Stimulated activated naive B cell treated with anti-CD40 and anti-IgM and Interleukin-4, amounts not matched to agents 10 μg/mL and 1 μg/mL and 100 μg/mL, for 72 hours (primary cell): ENCODE measurements at regions not wholly inside any gene's neighbourhood (a gene's known extent, or its start where the extent isn't known, plus 50 kb on each side); places are given as distances from the start of the nearest gene placed in this dataset.

Source experiments
- ATAC-seq, 2 donors: fragments of 150-1000 bp; cut with Tn5 transposase; replicated peaks; 2 replicates each; pipeline ENCODE4 v1.10.0; 2021; ENCODE audit warnings: moderate library complexity in 1 of 2
- DNase-seq: peaks from one replicate; pipeline ENCODE4 v3.0.0; 2021
- H3K27ac Mint-ChIP-seq: one replicate; pipeline ENCODE4 v1.8.0; 2022; ENCODE audit warnings: mild to moderate bottlenecking, mixed read lengths
- H3K27me3 Mint-ChIP-seq, 2 donors: one replicate each; pipeline ENCODE4 v1.8.0; 2022; ENCODE audit warnings: mixed read lengths in 2 of 2
- H3K36me3 Mint-ChIP-seq, 2 donors: one replicate each; pipeline ENCODE4 v1.8.0; 2022; ENCODE audit warnings: mixed read lengths in 2 of 2, mild to moderate bottlenecking in 1 of 2
- H3K4me1 Mint-ChIP-seq, 2 donors: one replicate each; pipeline ENCODE4 v1.8.0; 2022; ENCODE audit warnings: mixed read lengths in 2 of 2, mild to moderate bottlenecking in 1 of 2
- H3K4me3 Mint-ChIP-seq, 2 donors: one replicate each; pipeline ENCODE4 v1.8.0; 2022; ENCODE audit warnings: mild to moderate bottlenecking in 2 of 2, mixed read lengths in 2 of 2, moderate library complexity in 1 of 2
- H3K9me3 Mint-ChIP-seq, 2 donors: one replicate each; pipeline ENCODE4 v1.8.0; 2022; ENCODE audit warnings: mixed read lengths in 2 of 2, mild to moderate bottlenecking in 1 of 2

DNA sequence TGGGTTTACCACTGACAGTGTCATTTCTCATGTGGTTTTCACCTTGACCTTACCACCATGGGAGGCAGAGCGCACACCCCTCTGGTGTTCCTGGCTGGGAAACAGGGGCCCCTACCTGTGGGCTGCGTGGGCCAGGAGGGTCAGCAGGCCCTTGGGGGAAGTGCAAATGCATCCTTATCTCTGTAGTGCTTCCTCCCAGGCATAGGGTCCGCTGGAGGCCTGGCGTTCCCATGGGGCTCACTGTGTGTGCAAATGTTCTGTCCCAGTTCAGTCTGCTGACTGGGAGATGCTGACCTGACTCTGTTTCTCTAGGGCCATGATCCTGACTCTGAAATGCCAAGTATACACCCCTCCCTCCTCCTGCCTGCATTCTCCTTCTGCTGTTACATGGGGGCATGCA is 81.3 kb downstream of the SLC25A47 start:
- Mint-ChIP-seq H3K4me1 (peaks cover 20 to 31% of the 10 kb centered on the region in 2 donors), H3K27ac (no peak overlapping the region), H3K36me3 (peaks cover 0 to 12% of the 10 kb centered on the region in 2 donors), H3K9me3 (no peaks in the 10 kb centered on the region), H3K27me3 (no peaks in the 10 kb centered on the region), H3K4me3 (no peak overlapping the region)
- DNase-seq (no peak), ATAC-seq (no peak)

GRCh38 chr14:100405760-100406455 is 82.8 kb downstream of the SLC25A47 start:
- peaks cover 20 to 24% of the 10 kb centered on the region in 2 donors for H3K4me1 Mint-ChIP-seq
- DNase-seq (no peak), ATAC-seq (no peak)
- no peak overlapping the region for H3K27ac Mint-ChIP-seq
- no peaks in the 10 kb centered on the region for H3K9me3 Mint-ChIP-seq
- H3K36me3 Mint-ChIP-seq, result peaks cover 0 to 8% of the 10 kb centered on the region in 2 donors
- no peaks in the 10 kb centered on the region for H3K27me3 Mint-ChIP-seq
- H3K4me3 Mint-ChIP-seq, result no peak overlapping the region

DNA sequence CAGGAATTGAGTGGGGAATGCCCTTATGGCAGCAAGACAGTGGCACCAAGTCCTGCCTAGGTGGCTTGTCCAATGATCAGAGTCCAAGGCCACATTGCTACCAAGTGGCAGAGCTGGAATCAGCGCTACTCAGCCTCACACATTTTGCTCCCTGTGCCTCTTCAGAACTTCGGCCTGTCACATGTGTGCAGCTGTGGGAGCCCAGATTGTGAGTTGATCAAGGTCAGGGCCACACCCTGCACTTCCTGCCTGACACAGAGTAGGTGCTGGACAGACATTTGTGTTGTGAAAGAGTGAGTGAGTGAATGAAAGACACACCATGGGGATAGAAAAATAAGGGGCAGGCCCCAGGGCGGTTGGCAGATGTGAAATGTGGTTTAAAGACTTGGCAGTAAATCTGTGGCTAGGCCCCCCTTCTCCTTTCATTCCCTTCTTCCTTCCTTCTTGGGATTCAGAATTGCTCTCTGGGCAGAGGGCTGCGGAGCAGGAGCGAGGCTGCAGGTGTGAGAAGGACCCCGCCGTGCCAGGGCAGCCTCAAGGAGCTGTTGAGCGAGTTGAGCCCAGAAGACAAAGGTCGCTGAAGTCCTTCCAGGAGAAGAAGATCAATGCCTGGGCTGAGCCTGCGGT is 83.5 kb downstream of the SLC25A47 start:
- no peak overlapping the region for H3K4me3 Mint-ChIP-seq
- peaks cover 0 to 4% of the 10 kb centered on the region in 2 donors for H3K36me3 Mint-ChIP-seq
- no peak for DNase-seq
- peaks cover 20 to 24% of the 10 kb centered on the region in 2 donors for H3K4me1 Mint-ChIP-seq
- no peaks in the 10 kb centered on the region for H3K9me3 Mint-ChIP-seq
- no peak overlapping the region for H3K27ac Mint-ChIP-seq
- H3K27me3 Mint-ChIP-seq, result no peaks in the 10 kb centered on the region
- peak in 1 of 2 donors; percentile 55 for ATAC-seq

GRCh38 chr14:100407376-100408102 is 84.4 kb downstream of the SLC25A47 start:
- no peaks in the 10 kb centered on the region for H3K9me3 Mint-ChIP-seq

DNA sequence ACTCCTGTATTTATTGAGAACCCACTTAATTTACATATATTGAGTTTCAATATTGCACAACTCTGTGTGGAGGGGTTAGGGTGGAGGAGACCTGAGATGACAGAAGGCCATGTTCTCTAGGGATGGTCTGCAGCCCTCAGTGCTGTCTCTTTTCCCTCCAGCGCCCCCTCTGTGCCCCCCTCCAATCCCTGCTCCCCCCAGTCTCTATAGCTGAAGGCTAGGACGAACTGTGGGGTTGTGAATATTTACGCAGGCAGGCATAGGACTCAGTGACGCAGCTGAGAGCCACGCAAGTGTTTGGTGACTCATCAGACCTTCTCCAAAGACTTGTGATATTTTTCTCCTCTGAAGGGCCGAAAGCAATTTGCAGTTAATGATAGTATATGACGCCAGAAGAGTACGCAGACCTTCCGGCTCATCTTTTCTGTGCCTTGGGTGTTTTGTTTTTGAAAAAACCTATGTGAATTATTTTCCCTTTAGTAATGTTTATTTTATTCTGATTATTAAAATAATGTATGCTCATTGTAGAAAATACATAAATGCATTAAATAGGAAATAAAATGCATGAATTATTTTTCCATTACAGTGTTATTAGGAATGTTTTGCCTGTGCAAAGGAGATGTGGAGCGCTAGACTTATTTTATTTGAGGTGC is 85.3 kb downstream of the SLC25A47 start:
- no peak overlapping the region for H3K4me3 Mint-ChIP-seq
- H3K27me3 Mint-ChIP-seq, result no peaks in the 10 kb centered on the region
- no peak overlapping the region for H3K27ac Mint-ChIP-seq
- peaks cover 20 to 24% of the 10 kb centered on the region in 2 donors for H3K4me1 Mint-ChIP-seq
- no peak for ATAC-seq
- no peaks in the 10 kb centered on the region for H3K9me3 Mint-ChIP-seq
- peaks cover 0 to 9% of the 10 kb centered on the region in 2 donors for H3K36me3 Mint-ChIP-seq
- no peak for DNase-seq

More at GRCh38 chr14:100407376-100408102, 84.4 kb downstream of the SLC25A47 start:
- H3K27me3 Mint-ChIP-seq, result no peaks in the 10 kb centered on the region
- no peak overlapping the region for H3K27ac Mint-ChIP-seq
- DNase-seq (no peak), ATAC-seq (no peak)
- peaks cover 0 to 8% of the 10 kb centered on the region in 2 donors for H3K36me3 Mint-ChIP-seq
- peaks cover 20 to 24% of the 10 kb centered on the region in 2 donors for H3K4me1 Mint-ChIP-seq
- no peak overlapping the region for H3K4me3 Mint-ChIP-seq

DNA sequence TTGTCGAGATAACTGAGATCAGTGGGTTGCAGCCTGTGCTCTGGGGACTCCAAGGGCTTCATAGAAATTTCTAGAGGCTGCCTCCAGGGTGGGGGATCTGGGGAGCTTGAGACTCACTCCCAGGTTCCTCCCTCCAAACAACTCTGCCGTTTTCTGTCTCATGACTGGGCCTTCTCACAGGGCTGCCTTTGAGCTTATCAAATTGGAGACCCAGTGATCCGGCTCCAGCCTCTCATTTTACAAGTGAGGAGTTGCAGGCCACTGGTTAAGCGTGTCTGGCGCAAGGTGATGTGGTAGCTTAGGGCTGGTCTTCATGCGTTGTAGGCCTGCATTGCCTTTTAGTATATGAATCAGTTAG is 85.8 kb downstream of the SLC25A47 start:
- no peak for ATAC-seq
- H3K27me3 Mint-ChIP-seq, result no peaks in the 10 kb centered on the region
- peaks cover 0 to 9% of the 10 kb centered on the region in 2 donors for H3K36me3 Mint-ChIP-seq
- H3K27ac Mint-ChIP-seq, result no peak overlapping the region
- no peaks in the 10 kb centered on the region for H3K9me3 Mint-ChIP-seq
- no peak for DNase-seq
- peaks cover 20 to 24% of the 10 kb centered on the region in 2 donors for H3K4me1 Mint-ChIP-seq
- H3K4me3 Mint-ChIP-seq, result no peak overlapping the region

DNA sequence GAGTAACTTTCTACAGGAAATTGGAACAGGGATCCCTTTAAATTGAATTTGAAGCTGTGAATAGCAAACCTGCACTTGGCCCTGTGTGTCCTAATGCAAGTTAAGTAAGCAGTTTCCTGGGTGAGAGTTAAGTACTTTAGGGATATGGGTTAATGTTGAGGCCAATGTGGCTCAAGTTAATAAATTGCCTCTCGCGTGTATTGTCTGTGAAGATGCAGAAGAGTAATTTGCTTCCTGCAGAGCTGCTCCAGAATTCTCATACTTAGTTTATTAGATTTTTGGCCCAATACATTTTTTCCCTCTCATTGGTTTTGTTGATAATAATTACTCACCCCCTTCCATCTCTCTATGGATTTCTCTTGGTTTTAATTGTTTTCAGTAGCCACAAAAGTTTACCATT is 86.5 kb downstream of the SLC25A47 start:
- ATAC-seq (no peak), DNase-seq (no peak)
- peaks cover 0 to 7% of the 10 kb centered on the region in 2 donors for H3K36me3 Mint-ChIP-seq
- H3K9me3 Mint-ChIP-seq, result no peaks in the 10 kb centered on the region
- H3K4me3 Mint-ChIP-seq, result no peak overlapping the region
- peaks cover 17 to 21% of the 10 kb centered on the region in 2 donors for H3K4me1 Mint-ChIP-seq
- H3K27me3 Mint-ChIP-seq, result no peaks in the 10 kb centered on the region
- no peak overlapping the region for H3K27ac Mint-ChIP-seq

- H3K4me1 Mint-ChIP-seq, result peaks cover 17 to 19% of the 10 kb centered on the region in 2 donors
- H3K27ac Mint-ChIP-seq, result no peak overlapping the region
- no peaks in the 10 kb centered on the region for H3K9me3 Mint-ChIP-seq
- no peaks in the 10 kb centered on the region for H3K27me3 Mint-ChIP-seq
- DNase-seq (no peak), ATAC-seq (no peak)
- H3K4me3 Mint-ChIP-seq, result no peak overlapping the region
- peaks cover 0 to 5% of the 10 kb centered on the region in 2 donors for H3K36me3 Mint-ChIP-seq
These were observed 87.0 kb downstream of the SLC25A47 start for GRCh38 chr14:100410056-100410565.

GRCh38 chr14:100413699-100414098 is 90.6 kb downstream of the SLC25A47 start:
- Mint-ChIP-seq H3K9me3 (no peaks in the 10 kb centered on the region), H3K27me3 (no peaks in the 10 kb centered on the region), H3K27ac (no peak overlapping the region), H3K4me3 (no peak overlapping the region), H3K36me3 (peaks cover 0 to 5% of the 10 kb centered on the region in 2 donors), H3K4me1 (peaks cover 0 to 3% of the 10 kb centered on the region in 2 donors)
- DNase-seq (no peak), ATAC-seq (no peak)

DNA sequence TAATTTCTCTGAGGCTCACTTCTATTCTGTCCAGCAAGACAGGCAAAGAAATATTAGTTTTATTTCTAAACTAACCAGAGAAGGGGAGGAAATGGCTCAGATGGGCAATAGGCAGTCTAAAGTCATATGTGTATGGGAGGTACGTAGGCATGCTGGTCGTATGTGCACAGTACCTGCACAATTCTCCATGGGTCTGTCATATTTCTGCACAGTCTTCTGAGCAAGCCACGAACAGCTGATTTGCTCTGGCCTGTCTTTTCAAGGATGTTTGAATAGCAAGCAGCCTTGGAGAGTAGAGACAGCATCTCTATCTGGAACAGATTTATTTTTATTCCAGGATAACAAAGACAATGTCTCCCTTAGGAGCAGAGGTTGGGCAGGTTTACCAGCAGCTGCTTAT is 92.1 kb downstream of the SLC25A47 start:
- Mint-ChIP-seq H3K4me3 (no peak overlapping the region), H3K4me1 (peaks cover 5 to 7% of the 10 kb centered on the region in 2 donors), H3K9me3 (peaks cover 0 to 2% of the 10 kb centered on the region in 2 donors), H3K36me3 (peaks cover 2 to 9% of the 10 kb centered on the region in 2 donors), H3K27ac (no peak overlapping the region), H3K27me3 (no peaks in the 10 kb centered on the region)
- ATAC-seq, result no peak
- no peak for DNase-seq

DNA sequence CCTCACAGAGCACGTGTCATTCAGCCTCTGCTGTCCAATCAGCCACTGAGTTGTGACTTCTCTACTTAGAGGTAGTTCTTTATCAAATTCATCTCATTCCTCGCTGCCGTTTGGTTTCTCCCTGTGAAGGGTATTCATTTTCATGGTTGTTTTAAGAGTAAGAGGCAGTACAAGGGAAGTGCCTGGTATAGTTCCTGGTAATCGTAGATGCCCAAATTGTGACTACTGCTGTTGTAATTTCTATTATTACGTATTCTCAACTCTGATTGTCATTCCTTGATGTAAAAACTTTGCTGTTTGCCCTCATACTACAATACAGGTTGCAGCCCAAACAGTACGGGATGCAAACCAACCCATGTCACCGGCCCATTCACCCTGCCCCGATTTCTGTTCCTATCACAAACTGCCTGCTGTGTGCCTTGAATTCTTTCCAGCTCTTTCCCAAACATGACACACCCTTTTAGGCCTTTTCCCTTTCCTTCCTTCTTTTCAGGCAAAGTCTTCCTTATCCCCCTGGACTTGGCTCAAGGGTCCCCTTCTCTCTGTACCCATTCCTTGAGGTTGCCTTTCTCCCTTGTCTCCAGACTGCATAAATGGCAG is 93.0 kb downstream of the SLC25A47 start:
- Mint-ChIP-seq H3K4me1 (peaks cover 8 to 9% of the 10 kb centered on the region in 2 donors), H3K27ac (no peak overlapping the region), H3K36me3 (peaks cover 2 to 9% of the 10 kb centered on the region in 2 donors), H3K27me3 (no peaks in the 10 kb centered on the region), H3K9me3 (peaks cover 0 to 2% of the 10 kb centered on the region in 2 donors), H3K4me3 (no peak overlapping the region)
- ATAC-seq (no peak), DNase-seq (no peak)

GRCh38 chr14:100416921-100417860 is 94.1 kb downstream of the SLC25A47 start:
- H3K9me3 Mint-ChIP-seq, result peaks cover 0 to 2% of the 10 kb centered on the region in 2 donors
- no peak overlapping the region for H3K4me3 Mint-ChIP-seq
- no peak for DNase-seq
- H3K36me3 Mint-ChIP-seq, result peaks cover 2 to 8% of the 10 kb centered on the region in 2 donors
- ATAC-seq, result no peak
- H3K27me3 Mint-ChIP-seq, result no peaks in the 10 kb centered on the region
- H3K27ac Mint-ChIP-seq, result no peak overlapping the region
- H3K4me1 Mint-ChIP-seq, result peaks cover 8 to 9% of the 10 kb centered on the region in 2 donors

- Mint-ChIP-seq H3K4me1 (peaks cover 11 to 13% of the 10 kb centered on the region in 2 donors), H3K4me3 (no peak overlapping the region), H3K27ac (peak overlapping the region; percentile 52), H3K27me3 (no peaks in the 10 kb centered on the region), H3K9me3 (peaks cover 0 to 2% of the 10 kb centered on the region in 2 donors), H3K36me3 (peaks cover 2 to 4% of the 10 kb centered on the region in 2 donors)
- DNase-seq (no peak), ATAC-seq (peak; percentile 43 to 56)
These were observed 96.7 kb downstream of the SLC25A47 start for GRCh38 chr14:100419856-100420255.
